Transverse colon (tissue), 3 donors: ENCODE measurements at regions not wholly inside any gene's neighbourhood (a gene's known extent, or its start where the extent isn't known, plus 50 kb on each side); places are given as distances from the start of the nearest gene placed in this dataset.

ENCODE experiments used
- POLR2A ChIP-seq: fragments of 450-650 bp; IDR thresholded peaks from one replicate; pipeline ENCODE4 v1.6.1; 2016; ENCODE audit warnings: antibody characterized with exemption, mild to moderate bottlenecking, moderate library complexity
- TF ChIP-seq, protein P1 (sequence below), 5 experiments: fragments of 200-600 bp in 3 of 5; fragments of 450-650 bp in 2 of 5; sonication (generic) in 3 of 5; IDR thresholded peaks; 1 replicate in 2 of 5; 2 replicates in 3 of 5; pipeline ENCODE4 v1.5.1; 2016 to 2017; ENCODE audit warnings: antibody characterized with exemption in 5 of 5, inconsistent platforms in 3 of 5, mild to moderate bottlenecking in 2 of 5, moderate library complexity in 1 of 5

DNA sequence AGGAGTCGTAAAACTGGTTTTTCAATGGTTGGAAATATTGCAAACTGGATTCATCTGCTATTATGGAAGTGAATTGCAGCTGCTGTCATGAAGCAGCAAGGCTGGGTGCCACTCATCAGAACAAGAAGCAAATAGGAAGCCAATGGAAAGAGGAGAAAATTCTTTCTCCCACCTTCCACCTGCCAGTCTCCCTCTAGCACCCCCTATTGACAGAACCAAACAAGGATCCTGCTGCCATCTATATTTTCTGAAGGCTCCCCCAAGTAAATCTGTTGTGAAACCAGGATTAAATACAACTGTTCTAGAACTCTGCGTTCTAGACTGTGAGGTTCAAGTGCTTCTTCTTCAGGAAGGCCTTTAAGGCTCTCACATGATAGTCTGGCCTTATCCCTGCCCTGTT is 286.6 kb downstream of the AACS start:
- TF ChIP-seq, protein P1, sequence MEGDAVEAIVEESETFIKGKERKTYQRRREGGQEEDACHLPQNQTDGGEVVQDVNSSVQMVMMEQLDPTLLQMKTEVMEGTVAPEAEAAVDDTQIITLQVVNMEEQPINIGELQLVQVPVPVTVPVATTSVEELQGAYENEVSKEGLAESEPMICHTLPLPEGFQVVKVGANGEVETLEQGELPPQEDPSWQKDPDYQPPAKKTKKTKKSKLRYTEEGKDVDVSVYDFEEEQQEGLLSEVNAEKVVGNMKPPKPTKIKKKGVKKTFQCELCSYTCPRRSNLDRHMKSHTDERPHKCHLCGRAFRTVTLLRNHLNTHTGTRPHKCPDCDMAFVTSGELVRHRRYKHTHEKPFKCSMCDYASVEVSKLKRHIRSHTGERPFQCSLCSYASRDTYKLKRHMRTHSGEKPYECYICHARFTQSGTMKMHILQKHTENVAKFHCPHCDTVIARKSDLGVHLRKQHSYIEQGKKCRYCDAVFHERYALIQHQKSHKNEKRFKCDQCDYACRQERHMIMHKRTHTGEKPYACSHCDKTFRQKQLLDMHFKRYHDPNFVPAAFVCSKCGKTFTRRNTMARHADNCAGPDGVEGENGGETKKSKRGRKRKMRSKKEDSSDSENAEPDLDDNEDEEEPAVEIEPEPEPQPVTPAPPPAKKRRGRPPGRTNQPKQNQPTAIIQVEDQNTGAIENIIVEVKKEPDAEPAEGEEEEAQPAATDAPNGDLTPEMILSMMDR (IDR thresholded peaks at IDR 0.05): no peak
- no peak for TF ChIP-seq POLR2A
